ENCODE measurements at regions not wholly inside any gene's neighbourhood (a gene's known extent, or its start where the extent isn't known, plus 50 kb on each side); places are given as distances from the start of the nearest gene placed in this dataset.

DNA sequence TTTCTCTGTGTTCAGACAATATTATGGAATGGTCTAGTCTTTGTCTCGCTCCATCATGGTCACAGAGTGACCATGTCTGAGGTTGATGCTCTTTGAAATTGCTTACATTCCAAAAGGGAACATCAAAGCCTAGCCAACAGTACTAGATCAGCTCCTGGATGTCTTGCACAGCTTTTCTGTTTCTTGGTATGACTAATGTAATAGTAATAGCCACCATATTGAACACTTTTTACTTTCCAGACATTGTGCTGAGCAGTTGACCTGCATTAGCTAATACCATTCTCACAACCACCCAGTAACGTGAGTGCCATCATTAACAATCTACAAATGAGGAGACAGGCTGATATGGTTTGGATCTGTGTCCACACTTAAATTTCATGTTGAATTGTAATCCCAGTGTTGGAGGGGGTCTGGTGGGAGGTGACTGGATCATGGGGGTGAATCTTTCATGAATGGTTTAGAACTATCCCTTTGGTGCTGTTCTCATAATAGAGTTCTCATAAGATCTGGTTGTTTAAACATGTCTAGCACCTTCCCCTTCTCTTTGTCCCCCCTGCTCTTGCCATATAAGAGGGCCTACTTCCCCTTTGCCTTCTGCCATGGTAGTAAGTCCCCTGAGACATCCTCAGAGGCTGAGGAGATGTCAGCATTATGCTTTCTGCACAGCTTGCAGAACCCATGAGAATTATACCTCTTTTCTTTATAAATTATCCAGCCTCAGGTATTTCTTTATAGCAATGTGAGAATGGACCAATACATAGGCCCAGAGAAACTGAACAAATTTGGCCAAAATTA is 577.5 kb upstream of the CLINT1 start:
- H3K27me3 ChIP-seq (ENCODE audit: insufficient read depth, poor library complexity, severe bottlenecking) = no peaks in the 10 kb centered on the region
- no peak overlapping the region for H3K4me3 ChIP-seq (replicated peaks; ENCODE audit: insufficient read depth, low read length)
- H3K27ac ChIP-seq (replicated peaks) = peak overlapping the region; percentile 55; the same call in 1 of the 2 replicates
- peak in 1 of 2 experiments; percentile 63 for DNase-seq (ENCODE audit: low read depth in 1 of 2, low spot score in 1 of 2)
- TF ChIP-seq, protein P1, sequence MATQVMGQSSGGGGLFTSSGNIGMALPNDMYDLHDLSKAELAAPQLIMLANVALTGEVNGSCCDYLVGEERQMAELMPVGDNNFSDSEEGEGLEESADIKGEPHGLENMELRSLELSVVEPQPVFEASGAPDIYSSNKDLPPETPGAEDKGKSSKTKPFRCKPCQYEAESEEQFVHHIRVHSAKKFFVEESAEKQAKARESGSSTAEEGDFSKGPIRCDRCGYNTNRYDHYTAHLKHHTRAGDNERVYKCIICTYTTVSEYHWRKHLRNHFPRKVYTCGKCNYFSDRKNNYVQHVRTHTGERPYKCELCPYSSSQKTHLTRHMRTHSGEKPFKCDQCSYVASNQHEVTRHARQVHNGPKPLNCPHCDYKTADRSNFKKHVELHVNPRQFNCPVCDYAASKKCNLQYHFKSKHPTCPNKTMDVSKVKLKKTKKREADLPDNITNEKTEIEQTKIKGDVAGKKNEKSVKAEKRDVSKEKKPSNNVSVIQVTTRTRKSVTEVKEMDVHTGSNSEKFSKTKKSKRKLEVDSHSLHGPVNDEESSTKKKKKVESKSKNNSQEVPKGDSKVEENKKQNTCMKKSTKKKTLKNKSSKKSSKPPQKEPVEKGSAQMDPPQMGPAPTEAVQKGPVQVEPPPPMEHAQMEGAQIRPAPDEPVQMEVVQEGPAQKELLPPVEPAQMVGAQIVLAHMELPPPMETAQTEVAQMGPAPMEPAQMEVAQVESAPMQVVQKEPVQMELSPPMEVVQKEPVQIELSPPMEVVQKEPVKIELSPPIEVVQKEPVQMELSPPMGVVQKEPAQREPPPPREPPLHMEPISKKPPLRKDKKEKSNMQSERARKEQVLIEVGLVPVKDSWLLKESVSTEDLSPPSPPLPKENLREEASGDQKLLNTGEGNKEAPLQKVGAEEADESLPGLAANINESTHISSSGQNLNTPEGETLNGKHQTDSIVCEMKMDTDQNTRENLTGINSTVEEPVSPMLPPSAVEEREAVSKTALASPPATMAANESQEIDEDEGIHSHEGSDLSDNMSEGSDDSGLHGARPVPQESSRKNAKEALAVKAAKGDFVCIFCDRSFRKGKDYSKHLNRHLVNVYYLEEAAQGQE (IDR thresholded peaks at IDR 0.05; ENCODE audit: insufficient replicate concordance, low read depth) = no peak
- peak; percentile 63 for TF ChIP-seq SPI1 (IDR thresholded peaks at IDR 0.05; ENCODE audit: borderline replicate concordance, low read depth)

DNA sequence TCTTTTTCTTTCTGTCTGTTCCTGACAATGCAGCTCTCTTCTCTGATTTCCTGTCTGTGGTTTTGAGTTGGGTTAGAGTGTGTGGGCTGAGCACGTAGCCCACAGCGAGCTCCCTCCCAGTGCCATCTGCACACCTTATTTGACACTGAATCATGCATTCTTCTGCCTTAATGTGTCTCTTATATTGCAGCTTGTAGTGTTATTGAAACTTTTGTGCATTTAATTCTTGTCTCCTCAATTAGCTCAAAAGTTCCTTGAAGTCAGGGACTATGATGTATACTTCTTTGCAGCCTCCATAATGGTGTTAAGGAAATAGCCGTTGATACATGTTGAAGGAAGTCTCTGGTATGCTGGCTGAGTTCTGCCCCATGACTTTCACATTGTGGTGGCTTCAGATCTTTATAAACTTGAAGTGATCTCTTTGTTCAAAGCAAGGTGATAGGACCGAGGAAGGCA is 576.2 kb upstream of the CLINT1 start:
- H3K27ac ChIP-seq (replicated peaks) = peak overlapping the region; percentile 55
- no peak overlapping the region for H3K4me3 ChIP-seq (replicated peaks; ENCODE audit: insufficient read depth, low read length)

DNA sequence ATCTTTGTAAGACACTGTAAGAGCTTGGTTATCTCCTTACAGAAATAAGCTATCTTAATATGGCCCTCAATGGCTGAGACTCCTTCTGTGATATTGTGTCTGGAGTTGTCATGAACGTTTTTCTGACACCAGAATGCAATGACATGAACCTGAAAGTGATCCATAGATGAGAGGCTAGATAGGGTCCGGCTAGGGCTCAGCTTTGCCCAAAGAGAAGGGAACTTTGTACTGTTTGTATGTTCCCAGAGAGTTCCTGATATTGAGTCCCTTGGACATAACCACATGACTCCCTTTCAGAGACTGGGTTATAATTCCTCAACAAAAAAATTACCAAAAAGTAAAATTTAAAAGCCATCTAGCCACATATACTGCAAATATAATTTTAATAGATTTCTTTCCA is 575.8 kb upstream of the CLINT1 start:
- H3K27ac ChIP-seq (replicated peaks) = peak overlapping the region; percentile 55
- DNase-seq (ENCODE audit: low read depth in 1 of 2, low spot score in 1 of 2) = peak in 1 of 2 experiments; percentile 12
- TF ChIP-seq, protein P2, sequence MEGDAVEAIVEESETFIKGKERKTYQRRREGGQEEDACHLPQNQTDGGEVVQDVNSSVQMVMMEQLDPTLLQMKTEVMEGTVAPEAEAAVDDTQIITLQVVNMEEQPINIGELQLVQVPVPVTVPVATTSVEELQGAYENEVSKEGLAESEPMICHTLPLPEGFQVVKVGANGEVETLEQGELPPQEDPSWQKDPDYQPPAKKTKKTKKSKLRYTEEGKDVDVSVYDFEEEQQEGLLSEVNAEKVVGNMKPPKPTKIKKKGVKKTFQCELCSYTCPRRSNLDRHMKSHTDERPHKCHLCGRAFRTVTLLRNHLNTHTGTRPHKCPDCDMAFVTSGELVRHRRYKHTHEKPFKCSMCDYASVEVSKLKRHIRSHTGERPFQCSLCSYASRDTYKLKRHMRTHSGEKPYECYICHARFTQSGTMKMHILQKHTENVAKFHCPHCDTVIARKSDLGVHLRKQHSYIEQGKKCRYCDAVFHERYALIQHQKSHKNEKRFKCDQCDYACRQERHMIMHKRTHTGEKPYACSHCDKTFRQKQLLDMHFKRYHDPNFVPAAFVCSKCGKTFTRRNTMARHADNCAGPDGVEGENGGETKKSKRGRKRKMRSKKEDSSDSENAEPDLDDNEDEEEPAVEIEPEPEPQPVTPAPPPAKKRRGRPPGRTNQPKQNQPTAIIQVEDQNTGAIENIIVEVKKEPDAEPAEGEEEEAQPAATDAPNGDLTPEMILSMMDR (IDR thresholded peaks at IDR 0.05; ENCODE audit: insufficient read depth, low read length) = no peak
- TF ChIP-seq SPI1 (IDR thresholded peaks at IDR 0.05; ENCODE audit: borderline replicate concordance, low read depth) = no peak
- no peak for TF ChIP-seq POLR2AphosphoS5 (IDR thresholded peaks at IDR 0.05; ENCODE audit: low read depth)
- TF ChIP-seq, protein P1 (IDR thresholded peaks at IDR 0.05; ENCODE audit: insufficient replicate concordance, low read depth) = no peak
- no peak for TF ChIP-seq GABPA (IDR thresholded peaks at IDR 0.05; ENCODE audit: low read depth)
- no peaks in the 10 kb centered on the region for H3K27me3 ChIP-seq (ENCODE audit: insufficient read depth, poor library complexity, severe bottlenecking)
- H3K4me3 ChIP-seq (replicated peaks; ENCODE audit: insufficient read depth, low read length) = no peak overlapping the region

More for the DNA sequence above, 576.2 kb upstream of the CLINT1 start:
- DNase-seq (ENCODE audit: low read depth in 1 of 2, low spot score in 1 of 2) = peak in 1 of 2 experiments; percentile 67
- TF ChIP-seq POLR2AphosphoS5 (IDR thresholded peaks at IDR 0.05; ENCODE audit: low read depth) = peak; percentile 67
- TF ChIP-seq, protein P1 (IDR thresholded peaks at IDR 0.05; ENCODE audit: insufficient replicate concordance, low read depth) = no peak
- H3K27me3 ChIP-seq (ENCODE audit: insufficient read depth, poor library complexity, severe bottlenecking) = no peaks in the 10 kb centered on the region

DNA sequence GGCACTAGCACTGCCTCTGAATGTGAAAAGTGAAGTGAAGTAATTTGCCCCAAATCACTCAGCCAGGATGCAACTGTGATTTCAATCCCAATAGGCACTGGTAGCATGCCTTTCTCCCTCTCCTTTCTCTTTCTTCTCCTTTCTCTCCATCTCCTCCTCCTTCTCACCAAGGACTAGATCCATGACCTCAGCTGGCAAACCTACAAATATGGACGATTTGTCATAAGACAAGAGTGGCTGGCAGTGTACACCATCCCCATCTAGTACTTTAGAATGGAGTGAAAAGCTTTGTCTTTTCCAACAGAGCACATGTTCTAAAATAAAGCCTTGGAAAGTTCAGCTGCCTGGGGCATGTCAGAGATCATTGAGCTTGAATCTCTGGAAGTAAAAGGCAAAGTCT is 574.7 kb upstream of the CLINT1 start:
- no peak for TF ChIP-seq SPI1 (IDR thresholded peaks at IDR 0.05; ENCODE audit: borderline replicate concordance, low read depth)
- no peak for TF ChIP-seq POLR2AphosphoS5 (IDR thresholded peaks at IDR 0.05; ENCODE audit: low read depth)
- TF ChIP-seq, protein P1 (IDR thresholded peaks at IDR 0.05; ENCODE audit: insufficient replicate concordance, low read depth) = no peak
- TF ChIP-seq, protein P2 (IDR thresholded peaks at IDR 0.05; ENCODE audit: insufficient read depth, low read length) = no peak
- TF ChIP-seq GABPA (IDR thresholded peaks at IDR 0.05; ENCODE audit: low read depth) = no peak
- no peak for DNase-seq (ENCODE audit: low read depth in 1 of 2, low spot score in 1 of 2)
- H3K27me3 ChIP-seq (ENCODE audit: insufficient read depth, poor library complexity, severe bottlenecking) = no peaks in the 10 kb centered on the region
- H3K4me3 ChIP-seq (replicated peaks; ENCODE audit: insufficient read depth, low read length) = no peak overlapping the region
- no peak overlapping the region for H3K27ac ChIP-seq (replicated peaks)

Measured in HL-60 (cell line).